22Rv1 (cell line): ENCODE measurements at regions not wholly inside any gene's neighbourhood (a gene's known extent, or its start where the extent isn't known, plus 50 kb on each side); places are given as distances from the start of the nearest gene placed in this dataset.

Experiments
- ZFX ChIP-seq: fragments of 450-650 bp; IDR thresholded peaks from 2 replicates; pipeline ENCODE4 v1.6.1; 2017; ENCODE audit warnings: antibody characterized with exemption, borderline replicate concordance
- TF ChIP-seq, protein P1 (sequence below): fragments of 450-650 bp; IDR thresholded peaks from 2 replicates; pipeline ENCODE4 v1.5.1; 2017; ENCODE audit warnings: mild to moderate bottlenecking

DNA sequence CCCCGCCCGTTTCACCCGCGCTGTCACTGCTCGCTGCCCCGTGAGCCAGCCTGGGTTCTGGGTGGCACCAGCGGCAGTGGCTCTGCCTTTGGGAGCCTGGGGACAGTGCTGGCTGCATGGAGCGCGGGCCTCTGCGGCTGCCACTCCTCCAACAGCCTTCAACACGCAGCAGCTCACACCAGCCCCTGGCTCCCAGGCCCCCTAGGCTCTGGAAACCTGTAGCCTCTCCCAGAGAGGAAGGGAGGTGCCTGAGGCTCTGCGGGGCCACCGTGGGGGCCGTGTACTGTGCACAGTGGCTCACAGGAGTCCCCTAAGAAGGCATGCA lies 163.9 kb upstream of the AFDN start:
- TF ChIP-seq, protein P1, sequence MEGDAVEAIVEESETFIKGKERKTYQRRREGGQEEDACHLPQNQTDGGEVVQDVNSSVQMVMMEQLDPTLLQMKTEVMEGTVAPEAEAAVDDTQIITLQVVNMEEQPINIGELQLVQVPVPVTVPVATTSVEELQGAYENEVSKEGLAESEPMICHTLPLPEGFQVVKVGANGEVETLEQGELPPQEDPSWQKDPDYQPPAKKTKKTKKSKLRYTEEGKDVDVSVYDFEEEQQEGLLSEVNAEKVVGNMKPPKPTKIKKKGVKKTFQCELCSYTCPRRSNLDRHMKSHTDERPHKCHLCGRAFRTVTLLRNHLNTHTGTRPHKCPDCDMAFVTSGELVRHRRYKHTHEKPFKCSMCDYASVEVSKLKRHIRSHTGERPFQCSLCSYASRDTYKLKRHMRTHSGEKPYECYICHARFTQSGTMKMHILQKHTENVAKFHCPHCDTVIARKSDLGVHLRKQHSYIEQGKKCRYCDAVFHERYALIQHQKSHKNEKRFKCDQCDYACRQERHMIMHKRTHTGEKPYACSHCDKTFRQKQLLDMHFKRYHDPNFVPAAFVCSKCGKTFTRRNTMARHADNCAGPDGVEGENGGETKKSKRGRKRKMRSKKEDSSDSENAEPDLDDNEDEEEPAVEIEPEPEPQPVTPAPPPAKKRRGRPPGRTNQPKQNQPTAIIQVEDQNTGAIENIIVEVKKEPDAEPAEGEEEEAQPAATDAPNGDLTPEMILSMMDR = no peak
- no peak for TF ChIP-seq ZFX
